Adrenal gland (tissue), 9 donors: ENCODE measurements at regions not wholly inside any gene's neighbourhood (a gene's known extent, or its start where the extent isn't known, plus 50 kb on each side); places are given as distances from the start of the nearest gene placed in this dataset.
A peak's percentile ranks its signal among the peaks of the same experiment; 100 is the strongest.

ENCODE experiments used
- DNase-seq, 7 donors: peaks; one replicate each; pipeline ENCODE4 v3.0.0-alpha.2; 2019 to 2020
- H3K27ac ChIP-seq, 5 donors: fragments of 200-600 bp; sonication (generic) in 4 of 5; 1 replicate in 3 of 5; 2 replicates in 2 of 5; pipeline versions ENCODE4 v1.5.1 to v1.8.0; 2016 to 2020; ENCODE audit warnings: mild to moderate bottlenecking in 1 of 5
- H3K27me3 ChIP-seq: fragments of 200-600 bp; 2 replicates; pipeline ENCODE4 v1.8.0; 2021
- H3K36me3 ChIP-seq, 2 donors: fragments of 200-600 bp; replicated peaks in 1 of 2; 1 replicate in 1 of 2; 2 replicates in 1 of 2; pipeline versions ENCODE4 v1.5.1 to v1.8.0; 2018 to 2022
- H3K4me1 ChIP-seq, 2 donors: fragments of 200-600 bp; replicated peaks in 1 of 2; 1 replicate in 1 of 2; 2 replicates in 1 of 2; pipeline versions ENCODE4 v1.5.1 to v1.8.0; 2018 to 2021
- H3K4me3 ChIP-seq, 4 donors: fragments of 200-600 bp; sonication (generic) in 3 of 4; one replicate each; pipeline ENCODE4 v1.5.1; 2016 to 2018
- H3K9me3 ChIP-seq, 3 donors: fragments of 200-600 bp; sonication (generic) in 1 of 3; replicated peaks in 1 of 3; 1 replicate in 2 of 3; 2 replicates in 1 of 3; pipeline versions ENCODE4 v1.5.1 to v1.8.0; 2016 to 2021
- CTCF ChIP-seq, 6 experiments: fragments of 450-650 bp in 4 of 6; fragments of 200-600 bp in 2 of 6; sonication (generic) in 1 of 6; IDR thresholded peaks; 1 replicate in 5 of 6; 2 replicates in 1 of 6; pipeline versions ENCODE4 v1.5.1 to v1.8.0; 2016 to 2021; ENCODE audit warnings: antibody characterized with exemption in 6 of 6, mild to moderate bottlenecking in 2 of 6, moderate library complexity in 1 of 6
- POLR2A ChIP-seq, 2 donors: fragments of 450-650 bp; IDR thresholded peaks; one replicate each; pipeline ENCODE4 v1.6.1; 2017; ENCODE audit warnings: antibody characterized with exemption in 2 of 2, mild to moderate bottlenecking in 2 of 2, moderate library complexity in 1 of 2
- WGBS, 4 donors: extraction: QIAGEN DNeasy Blood & Tissue Kit in 2 of 4; methylation state at CpG; one replicate each; pipeline versions ENCODE4 v1.1.5 to v1.1.7; 2013 to 2017; 5-methylcytosine and 5-hydroxymethylcytosine counted together
- intact Hi-C, 2 donors: fragments of 100-400 bp; cut with DNase I; formaldehyde crosslinking; loops; one replicate each; pipeline versions ENCODE4 v1.14.1 to v1.15.0; 2022 to 2023
- donor health status: healthy with polysubstance abuse.
- donor health status: Bipolar disorder and iron deficiency.
- donor health status: DM: yes; HTN: yes; CAD: no.
- donor health status: DM: no; HTN: no; CAD: no.
- donor health status: DM: no; HTN: no; CAD: no.

- DNase-seq: no peak
- intact Hi-C loops: no loop called here
- Histone ChIP-seq H3K27ac (peak overlapping the region in 2 of 5 donors; percentile 59 to 73), H3K4me3 (peak overlapping the region in 2 of 4 donors; percentile 15 to 55), H3K4me1 (peaks cover 21 to 43% of the 10 kb centered on the region in 2 donors), H3K27me3 (no peaks in the 10 kb centered on the region), H3K36me3 (no peaks in the 10 kb centered on the region), H3K9me3 (peaks cover 0 to 7% (median 0%) of the 10 kb centered on the region in 3 donors)
- TF ChIP-seq CTCF (IDR thresholded peaks at IDR 0.05) (no peak), POLR2A (IDR thresholded peaks at IDR 0.05) (no peak)
- WGBS, 4 donors: 66 to 74% (median 73%) methylated on average over 2 of the region's 2 CpGs
These were observed 421.4 kb downstream of the SHQ1 start for GRCh38 chr3:72426618-72427397.

GRCh38 chr3:72423643-72424042 lies 424.6 kb downstream of the SHQ1 start:
- intact Hi-C loops: no loop called here
- Histone ChIP-seq H3K36me3 (no peaks in the 10 kb centered on the region), H3K4me3 (no peak overlapping the region), H3K27me3 (no peaks in the 10 kb centered on the region), H3K9me3 (peaks cover 0 to 12% (median 0%) of the 10 kb centered on the region in 3 donors), H3K27ac (no peak overlapping the region), H3K4me1 (peaks cover 11 to 28% of the 10 kb centered on the region in 2 donors)
- no peak for DNase-seq
- WGBS, 4 donors: 93 to 97% (median 96%) methylated on average over 3 of the region's 3 CpGs
- TF ChIP-seq POLR2A (IDR thresholded peaks at IDR 0.05) (no peak), CTCF (IDR thresholded peaks at IDR 0.05) (no peak)

DNA sequence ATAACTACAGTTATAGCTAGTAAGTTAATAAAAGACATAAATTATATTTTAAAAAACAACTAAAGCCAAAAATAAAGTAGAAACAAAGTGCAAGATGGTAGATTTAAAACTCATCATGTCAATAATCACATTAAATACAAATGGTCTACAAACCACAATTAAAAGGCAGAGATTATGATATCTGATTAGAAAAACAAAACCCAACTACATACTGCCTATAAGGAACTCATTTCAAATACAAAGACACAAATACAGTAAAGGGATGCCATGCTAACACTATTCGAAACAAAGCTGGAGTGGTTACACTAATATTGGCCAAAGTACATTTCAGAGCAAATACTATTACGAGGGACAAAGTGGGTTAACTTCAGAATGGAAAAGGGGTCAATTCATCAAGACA lies 426.5 kb downstream of the SHQ1 start:
- TF ChIP-seq POLR2A (IDR thresholded peaks at IDR 0.05) (no peak), CTCF (IDR thresholded peaks at IDR 0.05) (no peak)
- H3K4me1 ChIP-seq: peaks cover 5 to 22% of the 10 kb centered on the region in 2 donors
- H3K9me3 ChIP-seq: peaks cover 0 to 12% (median 0%) of the 10 kb centered on the region in 3 donors
- H3K27me3 ChIP-seq: no peaks in the 10 kb centered on the region
- no peak overlapping the region for H3K27ac ChIP-seq
- intact Hi-C loops: no loop called here
- H3K4me3 ChIP-seq: no peak overlapping the region
- no peak for DNase-seq
- 96 to 100% (median 97%) methylated on average over 2 of the region's 2 CpGs for WGBS, 4 donors
- no peaks in the 10 kb centered on the region for H3K36me3 ChIP-seq

DNA sequence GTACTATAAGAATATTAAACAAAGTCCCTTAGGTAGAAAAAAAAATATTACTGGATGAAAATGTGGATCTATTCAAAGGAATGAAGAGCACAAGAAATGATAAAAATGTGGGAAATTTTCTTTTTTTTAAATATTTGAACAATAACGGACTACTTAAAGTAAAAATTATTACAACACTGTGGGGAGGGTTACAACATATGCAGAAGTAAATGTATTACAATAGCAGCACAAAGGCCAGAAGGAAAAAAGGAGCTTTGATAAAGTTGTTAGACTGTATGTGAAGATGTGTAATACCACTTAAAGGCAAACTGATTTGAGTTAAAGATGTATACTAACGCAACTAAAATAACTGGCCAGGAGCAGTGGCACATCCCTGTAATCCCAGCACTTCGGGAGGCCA lies 427.1 kb downstream of the SHQ1 start:
- no peak for DNase-seq
- no peaks in the 10 kb centered on the region for H3K36me3 ChIP-seq
- no peaks in the 10 kb centered on the region for H3K27me3 ChIP-seq
- no peak overlapping the region for H3K4me3 ChIP-seq
- TF ChIP-seq CTCF (IDR thresholded peaks at IDR 0.05) (no peak), POLR2A (IDR thresholded peaks at IDR 0.05) (no peak)
- 90 to 94% (median 91%) methylated on average over 3 of the region's 3 CpGs for WGBS, 4 donors
- peaks cover 0 to 12% (median 0%) of the 10 kb centered on the region in 3 donors for H3K9me3 ChIP-seq
- intact Hi-C loops: no loop called here
- H3K27ac ChIP-seq: no peak overlapping the region
- peaks cover 0 to 17% of the 10 kb centered on the region in 2 donors for H3K4me1 ChIP-seq
